CD4-positive, alpha-beta T cell (primary cell): ENCODE measurements at regions not wholly inside any gene's neighbourhood (a gene's known extent, or its start where the extent isn't known, plus 50 kb on each side); places are given as distances from the start of the nearest gene placed in this dataset.

ENCODE experiments used
- ATAC-seq: fragments of 200-7000 bp; cut with Tn5 transposase; one replicate; pipeline ENCODE4 v1.10.0; 2022; ENCODE audit warnings: mild to moderate bottlenecking; ENCODE audit not compliant: poor library complexity
- CTCF ChIA-PET: fragments of 350-600 bp; sonication (Branson Sonifier 250); formaldehyde crosslinking; loops from one replicate; lab custom pipeline; 2021; ENCODE audit warnings: antibody characterized with exemption, inconsistent platforms; lab: Charles Lee
- POLR2A ChIA-PET: fragments of 350-600 bp; sonication (Branson Sonifier 250); formaldehyde crosslinking; loops from one replicate; lab custom pipeline; 2021; ENCODE audit warnings: antibody characterized with exemption, inconsistent platforms; lab: Charles Lee
- DNase-seq, 14 experiments: peaks; one replicate each; pipeline ENCODE4 v3.0.0-alpha.2; 2013 to 2020; ENCODE audit warnings: mixed read lengths in 2 of 14
- H3K27ac ChIP-seq, 2 donors: one replicate each; pipeline versions ENCODE4 v1.5.1 to v1.7.0; 2013; ENCODE audit warnings: low read length in 2 of 2, low read depth in 1 of 2, mild to moderate bottlenecking in 1 of 2
- H3K27me3 ChIP-seq, 2 experiments: 1 replicate in 1 of 2; 2 replicates in 1 of 2; pipeline versions ENCODE4 v1.6.1 to v1.7.0; 2013; ENCODE audit warnings: low read length in 2 of 2, control low read depth in 1 of 2, mild to moderate bottlenecking in 1 of 2, moderate library complexity in 1 of 2; ENCODE audit not compliant: insufficient read depth in 2 of 2, control insufficient read depth in 1 of 2
- H3K36me3 ChIP-seq: one replicate; pipeline ENCODE4 v1.6.1; 2013; ENCODE audit warnings: low read length, control low read depth; ENCODE audit not compliant: insufficient read depth
- H3K4me1 ChIP-seq: one replicate; pipeline ENCODE4 v1.6.1; 2013; ENCODE audit warnings: low read length, control low read depth; ENCODE audit not compliant: insufficient read depth
- H3K4me3 ChIP-seq: one replicate; pipeline ENCODE4 v1.5.1; 2013; ENCODE audit warnings: mild to moderate bottlenecking, low read length, moderate library complexity
- H3K9me3 ChIP-seq, 2 experiments: 1 replicate in 1 of 2; 2 replicates in 1 of 2; pipeline versions ENCODE4 v1.6.1 to v1.7.0; 2013; ENCODE audit warnings: low read length in 2 of 2, mild to moderate bottlenecking in 2 of 2, control low read depth in 1 of 2, moderate library complexity in 1 of 2; ENCODE audit not compliant: control insufficient read depth in 1 of 2, insufficient read depth in 1 of 2
- H3K27ac Mint-ChIP-seq: one replicate; pipeline ENCODE4 v1.8.0; 2020; ENCODE audit warnings: mixed read lengths
- H3K27me3 Mint-ChIP-seq: one replicate; pipeline ENCODE4 v1.8.0; 2021; ENCODE audit warnings: mixed read lengths
- H3K36me3 Mint-ChIP-seq: one replicate; pipeline ENCODE4 v1.8.0; 2021; ENCODE audit warnings: low read depth, mixed read lengths
- H3K4me1 Mint-ChIP-seq: one replicate; pipeline ENCODE4 v1.8.0; 2021; ENCODE audit warnings: low read depth, mixed read lengths
- H3K4me3 Mint-ChIP-seq: one replicate; pipeline ENCODE4 v1.8.0; 2020; ENCODE audit warnings: mild to moderate bottlenecking, mixed read lengths
- H3K9me3 Mint-ChIP-seq: one replicate; pipeline ENCODE4 v1.8.0; 2020; ENCODE audit warnings: mixed read lengths
- CTCF ChIP-seq: fragments of 200-600 bp; IDR thresholded peaks from one replicate; pipeline ENCODE4 v1.8.0; 2022; ENCODE audit warnings: antibody characterized with exemption, mild to moderate bottlenecking
- intact Hi-C, 2 experiments: fragments of 100-400 bp; cut with DNase I in 1 of 2; cut with micrococcal nuclease in 1 of 2; formaldehyde crosslinking; loops; one replicate each; pipeline versions ENCODE4 v1.15.1 to v1.9.0; 2023 to 2025; cut with DNase I, micrococcal nuclease

- no peaks in the 10 kb centered on the region for H3K9me3 Mint-ChIP-seq
Measured at GRCh38 chr9:84054341-84055010, 73.9 kb downstream of the RMI1 start.

GRCh38 chr9:84057662-84058061, 77.1 kb downstream of the RMI1 start:
- CTCF ChIA-PET, result no interaction called here
- intact Hi-C loops, result no loop called here

More at GRCh38 chr9:84054341-84055010, 73.9 kb downstream of the RMI1 start:
- Mint-ChIP-seq H3K27me3 (peaks cover 26% of the 10 kb centered on the region), H3K27ac (no peak overlapping the region), H3K4me1 (no peaks in the 10 kb centered on the region), H3K36me3 (no peaks in the 10 kb centered on the region), H3K4me3 (no peak overlapping the region)
- no peak for TF ChIP-seq CTCF
- ATAC-seq (no peak), DNase-seq (no peak)
- Histone ChIP-seq H3K9me3 (no peaks in the 10 kb centered on the region), H3K27me3 (peaks cover 0 to 12% of the 10 kb centered on the region in 2 experiments), H3K36me3 (no peaks in the 10 kb centered on the region), H3K27ac (no peak overlapping the region), H3K4me3 (no peak overlapping the region), H3K4me1 (no peaks in the 10 kb centered on the region)
- CTCF ChIA-PET, result no interaction called here
- intact Hi-C loops, result no loop called here
- POLR2A ChIA-PET, result no interaction called here

GRCh38 chr9:84059936-84060335, 79.3 kb downstream of the RMI1 start:
- H3K4me3 Mint-ChIP-seq, result no peak overlapping the region
- ATAC-seq (no peak), DNase-seq (no peak)
- no peak overlapping the region for H3K27ac Mint-ChIP-seq
- TF ChIP-seq CTCF, result no peak
- H3K4me3 ChIP-seq, result no peak overlapping the region
- no peak overlapping the region for H3K27ac ChIP-seq
- ChIA-PET POLR2A (no interaction called here), CTCF (no interaction called here)
- H3K27me3 Mint-ChIP-seq, result peaks cover 21% of the 10 kb centered on the region
- no peaks in the 10 kb centered on the region for H3K9me3 ChIP-seq
- no peaks in the 10 kb centered on the region for H3K4me1 ChIP-seq
- no peaks in the 10 kb centered on the region for H3K4me1 Mint-ChIP-seq
- intact Hi-C loops, result no loop called here
- H3K27me3 ChIP-seq, result peaks cover 0 to 15% of the 10 kb centered on the region in 2 experiments
- H3K36me3 ChIP-seq, result no peaks in the 10 kb centered on the region
- H3K9me3 Mint-ChIP-seq, result no peaks in the 10 kb centered on the region
- no peaks in the 10 kb centered on the region for H3K36me3 Mint-ChIP-seq

More at GRCh38 chr9:84057662-84058061, 77.1 kb downstream of the RMI1 start:
- H3K36me3 Mint-ChIP-seq, result no peaks in the 10 kb centered on the region
- H3K9me3 Mint-ChIP-seq, result no peaks in the 10 kb centered on the region
- POLR2A ChIA-PET, result interaction anchor here (0.6 kb wide), 1 partner anchor 55 kb away, joined by 3 read pairs; no protein-coding TSS in a partner anchor
- ATAC-seq (no peak), DNase-seq (no peak)
- H3K27me3 ChIP-seq, result peaks cover 0 to 15% of the 10 kb centered on the region in 2 experiments
- no peaks in the 10 kb centered on the region for H3K4me1 Mint-ChIP-seq
- H3K4me1 ChIP-seq, result no peaks in the 10 kb centered on the region
- no peak for TF ChIP-seq CTCF
- H3K27ac ChIP-seq, result no peak overlapping the region
- H3K36me3 ChIP-seq, result no peaks in the 10 kb centered on the region
- peaks cover 29% of the 10 kb centered on the region for H3K27me3 Mint-ChIP-seq
- H3K9me3 ChIP-seq, result no peaks in the 10 kb centered on the region
- H3K4me3 ChIP-seq, result no peak overlapping the region
- no peak overlapping the region for H3K27ac Mint-ChIP-seq
- no peak overlapping the region for H3K4me3 Mint-ChIP-seq
